RPMI8226 (cell line): ENCODE measurements at regions not wholly inside any gene's neighbourhood (a gene's known extent, or its start where the extent isn't known, plus 50 kb on each side); places are given as distances from the start of the nearest gene placed in this dataset.
"Not testable (repeated sequence)": the region's sequence is repeated elsewhere in the genome, so short reads cannot be mapped to it uniquely, and the experiment has no call there.

ENCODE experiments used
- DNase-seq: peaks from one replicate; pipeline ENCODE4 v3.0.0-alpha.2; 2015

DNA sequence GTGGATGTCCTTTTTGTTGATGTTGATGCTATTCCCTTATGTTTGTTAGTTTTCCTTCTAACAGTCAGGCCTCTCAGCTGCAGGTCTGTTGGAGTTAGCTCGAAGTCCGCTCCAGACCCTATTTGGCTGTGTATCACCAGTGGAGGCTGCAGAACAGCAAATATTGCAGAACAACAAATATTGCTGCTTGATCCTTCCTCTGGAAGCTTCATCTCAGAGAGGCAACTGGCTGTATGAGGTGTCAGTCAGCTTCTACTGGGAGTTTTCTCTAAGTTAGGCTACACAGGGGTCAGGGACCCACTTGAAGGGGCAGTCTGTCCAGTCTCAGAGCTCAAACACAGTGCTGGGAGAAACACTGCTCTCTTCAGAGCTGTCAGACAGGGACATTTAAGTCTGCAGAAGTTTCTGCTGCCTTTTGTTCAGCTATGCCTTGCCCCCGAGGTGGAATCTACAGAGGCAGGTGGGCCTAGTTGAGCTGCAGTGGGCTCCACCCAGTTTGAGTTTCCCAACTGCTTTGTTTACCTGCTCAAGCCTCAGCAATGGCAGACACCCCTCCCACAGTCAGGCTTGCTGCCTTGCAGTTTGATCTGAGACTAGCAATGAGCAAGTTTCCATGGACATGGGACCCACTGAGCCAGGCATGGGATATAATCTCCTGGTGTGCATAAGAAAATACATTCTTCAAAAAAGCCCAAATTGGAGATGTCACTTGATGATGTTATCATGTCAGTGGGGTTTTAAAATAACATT lies 99.5 kb downstream of the KDM5D start:
- no peak for DNase-seq

DNA sequence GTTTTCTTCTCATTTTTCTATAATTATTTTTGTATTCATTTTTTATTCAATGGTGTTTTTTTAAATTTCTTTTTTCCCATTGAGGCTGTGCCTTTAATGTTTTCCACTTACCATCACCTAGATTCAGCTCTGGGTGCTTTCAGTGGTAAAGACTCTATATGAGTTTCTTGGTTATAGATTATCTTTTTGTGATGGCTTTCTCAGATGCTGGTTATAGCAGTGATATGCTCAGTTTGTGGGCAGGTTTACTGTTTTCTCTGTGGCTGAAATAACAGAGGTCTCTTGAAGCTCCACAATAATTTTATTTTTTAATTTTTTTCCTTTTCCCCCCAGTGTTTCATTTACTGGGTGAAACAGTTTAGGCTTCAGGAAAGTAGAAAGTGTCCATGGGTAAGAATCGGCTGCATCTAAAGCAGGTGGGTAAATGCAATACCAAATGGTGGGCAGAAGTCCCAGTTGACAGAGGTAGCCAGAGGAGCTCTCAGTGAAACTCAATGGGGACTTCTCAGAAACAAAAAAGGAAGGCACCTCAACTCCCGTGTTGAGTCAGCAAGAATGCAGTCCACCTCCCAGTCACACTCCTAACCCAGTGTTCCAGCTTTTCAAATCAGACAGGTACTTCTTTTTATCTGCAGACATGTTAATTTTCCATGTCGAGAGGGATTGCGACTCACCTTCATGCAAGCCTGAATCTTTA lies 106.7 kb downstream of the KDM5D start:
- DNase-seq: no peak

DNA sequence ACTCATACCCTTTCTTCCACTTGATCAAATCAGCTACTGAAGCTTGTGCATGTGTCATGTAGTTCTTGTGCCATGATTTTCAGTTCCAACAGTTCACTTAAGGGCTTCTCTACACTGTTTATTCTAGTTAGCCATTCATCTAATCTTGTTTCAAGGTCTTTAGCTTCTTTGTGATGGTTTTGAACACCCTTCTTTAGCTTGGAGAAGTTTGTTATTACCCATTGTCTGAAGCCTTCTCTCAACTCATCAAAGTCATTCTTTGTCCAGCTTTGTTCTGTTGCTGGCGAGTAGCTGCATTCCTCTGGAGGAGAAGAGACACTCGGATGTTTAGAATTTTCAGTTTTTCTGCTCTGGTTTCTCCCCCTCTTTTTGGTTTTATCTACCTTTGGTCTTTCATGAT lies 115.6 kb downstream of the KDM5D start:
- no peak for DNase-seq

DNA sequence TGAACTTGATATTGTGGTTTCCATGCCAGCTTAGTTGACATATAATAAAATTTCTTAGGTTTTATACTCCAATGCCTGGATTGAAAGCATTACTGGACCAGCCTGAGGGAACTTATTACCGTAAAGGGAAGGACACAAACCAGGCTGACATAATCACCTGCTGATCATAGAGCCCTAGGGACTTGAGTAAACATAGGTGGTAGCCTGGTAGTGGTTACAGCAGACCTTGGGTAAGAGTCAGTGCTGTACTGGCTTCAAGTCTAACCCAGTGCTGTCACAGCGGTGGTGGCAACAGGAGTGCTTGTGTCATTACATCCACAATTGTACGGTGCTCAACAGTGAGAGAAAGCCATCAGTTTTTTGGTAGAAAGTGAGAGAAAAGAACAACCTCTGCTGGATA lies 122.1 kb downstream of the KDM5D start:
- DNase-seq: no peak

DNA sequence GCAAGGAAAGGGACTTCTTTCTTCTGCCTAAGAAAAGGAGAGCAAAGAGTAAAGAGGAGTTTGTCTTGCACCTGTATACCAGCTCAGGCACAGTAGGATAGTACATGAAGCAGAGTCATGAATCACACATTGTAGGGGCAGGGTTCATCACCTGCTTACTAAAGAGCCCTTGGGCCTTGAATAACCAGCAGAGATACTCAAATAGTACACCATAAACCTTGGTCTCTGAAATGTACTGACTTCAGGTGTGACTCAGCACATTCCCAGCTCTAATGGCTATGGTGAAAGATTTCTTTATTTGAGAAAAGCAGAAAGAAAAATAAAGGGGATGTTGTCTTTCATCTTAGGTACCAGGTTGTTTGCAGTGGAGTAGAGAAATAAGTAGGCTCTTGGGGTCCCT lies 122.8 kb downstream of the KDM5D start:
- no peak for DNase-seq

DNA sequence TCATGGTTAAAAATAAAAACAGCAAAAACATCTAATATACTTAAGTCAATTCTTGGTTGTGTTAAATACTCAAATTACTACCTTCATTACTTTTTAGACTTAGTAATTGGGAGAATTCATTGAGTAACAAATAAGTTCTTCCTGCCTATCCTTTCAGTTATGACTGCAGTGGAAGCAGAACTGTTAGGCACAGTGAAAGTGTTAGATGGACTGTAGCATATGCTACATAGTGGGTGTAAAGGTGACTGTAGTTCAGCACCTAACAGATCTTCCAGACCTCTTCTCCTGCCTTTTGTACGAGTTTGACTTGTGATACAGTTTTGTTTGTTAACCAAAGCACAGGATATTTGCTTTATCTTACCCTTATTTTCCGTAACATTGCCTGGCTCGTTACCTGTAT lies 143.4 kb downstream of the KDM5D start:
- no peak for DNase-seq

DNA sequence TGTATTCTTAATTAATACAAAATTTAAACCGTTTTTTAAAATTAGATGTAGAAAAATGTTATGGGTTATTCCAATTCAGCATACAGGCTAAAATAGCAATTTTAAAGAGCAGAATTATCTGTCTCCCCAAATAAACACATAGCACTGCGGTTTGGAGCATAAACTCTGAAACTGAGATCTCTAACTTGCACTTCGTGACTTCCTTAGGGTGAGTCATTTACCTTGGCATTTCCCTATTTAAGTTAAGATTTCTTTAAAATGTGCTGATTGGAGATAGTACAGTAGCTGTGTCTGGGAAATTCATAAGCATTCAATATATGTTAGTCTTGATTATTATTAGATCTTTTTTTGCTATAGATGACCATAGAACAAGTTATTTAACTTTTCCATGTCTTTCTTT lies 143.8 kb downstream of the KDM5D start:
- DNase-seq: peak; percentile 4

DNA sequence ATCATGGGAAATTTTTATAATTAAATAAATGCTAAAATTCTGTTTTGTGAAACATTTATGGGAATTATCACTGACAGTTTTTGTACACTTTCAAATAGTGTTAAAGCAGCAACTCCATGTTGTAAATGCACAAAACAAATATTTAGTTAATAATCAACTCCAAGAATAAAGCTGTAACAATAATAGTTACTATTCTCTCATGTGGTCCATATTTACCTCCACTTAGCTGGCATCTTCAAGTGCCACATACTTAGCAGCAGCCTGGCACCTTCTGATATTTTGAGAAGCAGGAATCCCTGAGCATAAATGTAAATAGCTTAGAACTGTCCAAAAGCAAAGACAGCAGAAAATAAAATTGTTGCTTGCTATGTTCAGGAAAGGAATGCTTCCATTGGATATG lies 154.3 kb downstream of the KDM5D start:
- no peak for DNase-seq

DNA sequence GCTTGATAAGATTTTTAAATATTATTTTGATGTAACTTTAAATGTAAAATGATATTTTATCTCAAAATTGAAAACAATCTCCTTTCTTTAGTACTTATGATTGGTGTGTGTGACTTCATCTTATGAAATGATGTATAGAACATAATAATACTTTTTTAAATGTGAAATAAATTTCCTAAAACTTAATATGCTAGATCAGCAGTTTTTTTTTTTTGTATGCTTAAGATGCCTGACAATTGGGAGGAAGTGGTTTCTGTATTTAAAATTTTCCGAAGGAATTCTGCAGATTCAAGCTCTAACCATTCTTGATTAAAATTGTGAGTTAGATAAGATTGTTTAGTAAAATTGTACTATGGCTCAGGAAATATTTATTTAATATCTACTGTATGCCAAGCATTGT lies 154.9 kb downstream of the KDM5D start:
- DNase-seq: no peak

DNA sequence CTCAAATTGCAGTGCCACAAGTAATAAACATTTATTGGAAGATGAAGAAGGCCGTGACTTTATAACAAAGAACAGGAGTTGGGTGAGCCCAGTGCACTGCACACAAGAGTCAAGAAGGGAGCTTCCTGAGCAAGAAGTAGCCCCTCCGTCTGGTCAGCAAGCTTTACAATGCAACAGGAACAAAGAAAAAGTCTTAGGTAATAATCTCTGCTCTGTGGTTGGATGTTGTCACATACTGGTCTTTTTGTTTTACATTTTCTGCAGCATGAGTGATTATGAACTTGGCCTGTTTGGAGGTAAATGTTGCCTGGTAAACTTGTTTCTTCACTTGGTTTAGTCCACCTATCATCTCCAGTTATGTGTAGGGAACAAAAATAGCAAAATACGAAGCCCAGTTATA lies 157.2 kb downstream of the KDM5D start:
- no peak for DNase-seq

DNA sequence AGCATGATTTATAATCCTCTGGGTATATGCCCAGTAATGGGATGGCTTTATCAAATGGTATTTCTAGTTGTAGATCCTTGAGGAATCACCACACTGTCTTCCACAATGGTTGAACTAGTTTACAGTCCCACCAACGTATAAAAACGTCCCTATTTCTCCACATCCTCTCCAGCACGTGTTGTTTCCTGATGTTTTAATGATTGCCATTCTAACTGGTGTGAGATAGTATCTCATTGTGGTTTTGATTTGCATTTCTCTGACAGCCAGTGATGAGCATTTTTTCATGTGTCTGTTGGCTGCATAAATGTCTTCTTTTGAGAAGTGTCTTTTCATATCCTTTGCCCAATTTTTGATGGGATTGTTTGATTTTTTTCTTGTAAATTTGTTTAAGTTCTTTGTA lies 163.5 kb downstream of the KDM5D start:
- not testable (repeated sequence) for DNase-seq

DNA sequence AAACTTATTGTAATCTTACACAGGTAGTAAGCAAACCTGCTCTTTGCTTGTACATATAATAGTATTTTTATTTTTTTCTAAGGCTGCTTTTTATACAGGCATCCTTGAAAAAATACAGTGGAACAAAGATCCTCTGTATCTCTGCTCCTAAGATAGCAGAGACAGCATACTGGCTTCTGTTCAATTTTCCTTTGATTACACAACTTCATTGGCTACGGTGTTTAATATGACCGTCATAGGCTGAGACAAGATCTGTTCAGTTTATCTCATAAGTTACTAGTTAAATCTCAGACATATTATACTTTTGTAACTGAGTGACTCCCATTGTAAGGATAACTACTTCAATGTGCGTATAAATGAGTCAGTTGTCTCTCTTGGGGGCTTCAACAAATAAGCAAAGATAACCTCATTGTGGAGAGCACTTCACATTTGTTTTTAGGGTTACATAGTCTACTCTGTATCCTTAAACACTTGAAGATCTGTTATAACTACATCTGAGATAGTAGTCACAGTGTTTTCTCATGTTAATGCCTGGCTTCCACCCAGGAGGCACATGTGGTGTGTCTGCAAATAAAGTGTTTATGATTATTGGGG lies 166.1 kb downstream of the KDM5D start:
- no peak for DNase-seq

DNA sequence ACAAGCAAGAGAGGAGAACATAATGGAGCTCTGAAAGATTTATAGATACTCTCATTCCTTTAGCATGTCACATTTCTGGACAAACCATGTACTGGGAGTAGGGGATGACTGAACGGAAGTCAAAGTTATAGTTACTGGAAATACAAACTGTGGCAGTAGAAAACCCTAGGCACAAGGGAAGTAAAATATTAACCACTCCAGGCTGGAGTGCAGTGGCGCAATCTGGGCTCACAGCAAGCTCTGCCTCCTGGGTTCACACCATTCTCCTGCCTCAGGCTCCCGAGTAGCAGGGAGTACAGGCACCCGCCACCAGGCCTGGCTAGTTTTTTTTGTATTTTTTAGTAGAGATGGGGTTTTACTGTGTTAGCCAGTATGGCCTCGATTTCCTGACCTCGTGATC lies 167.3 kb downstream of the KDM5D start:
- no peak for DNase-seq

DNA sequence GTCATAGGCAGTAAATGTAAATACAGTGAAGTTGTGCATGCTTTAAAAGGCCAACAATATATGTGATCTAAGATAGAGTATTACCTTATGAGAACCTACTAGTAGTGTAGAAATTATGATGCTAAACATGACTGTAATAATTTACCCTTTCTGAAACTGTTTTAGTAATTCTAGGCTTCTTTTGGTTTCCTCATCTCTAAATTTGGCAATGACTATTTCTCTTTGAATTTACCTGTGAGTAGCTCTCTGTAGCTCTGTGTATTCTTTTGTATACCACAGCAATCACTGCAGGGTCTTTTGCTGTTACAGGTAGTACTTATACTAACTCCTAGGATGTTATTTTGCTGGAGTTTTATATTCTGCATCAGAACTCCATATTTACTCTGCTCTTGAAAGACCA lies 169.6 kb downstream of the KDM5D start:
- no peak for DNase-seq

DNA sequence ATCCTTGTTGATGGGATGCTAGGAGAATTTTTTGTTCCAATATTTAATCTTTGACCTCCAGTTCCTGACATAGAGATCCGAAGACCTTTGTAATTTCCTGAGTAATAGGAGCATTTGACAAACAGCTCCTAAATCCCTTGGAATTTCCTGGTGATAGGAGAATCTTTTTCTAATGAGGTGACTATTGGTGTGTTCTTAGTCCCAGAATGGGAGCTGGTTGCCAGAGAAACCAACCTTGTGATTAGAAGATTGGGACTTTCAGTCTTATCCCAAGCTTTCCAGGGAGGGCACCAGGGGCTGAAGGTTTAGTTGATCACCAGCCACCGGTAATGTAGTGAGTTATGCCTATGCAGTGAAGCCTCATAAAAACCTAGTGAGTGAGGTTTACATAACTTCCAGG lies 170.9 kb downstream of the KDM5D start:
- DNase-seq: no peak

DNA sequence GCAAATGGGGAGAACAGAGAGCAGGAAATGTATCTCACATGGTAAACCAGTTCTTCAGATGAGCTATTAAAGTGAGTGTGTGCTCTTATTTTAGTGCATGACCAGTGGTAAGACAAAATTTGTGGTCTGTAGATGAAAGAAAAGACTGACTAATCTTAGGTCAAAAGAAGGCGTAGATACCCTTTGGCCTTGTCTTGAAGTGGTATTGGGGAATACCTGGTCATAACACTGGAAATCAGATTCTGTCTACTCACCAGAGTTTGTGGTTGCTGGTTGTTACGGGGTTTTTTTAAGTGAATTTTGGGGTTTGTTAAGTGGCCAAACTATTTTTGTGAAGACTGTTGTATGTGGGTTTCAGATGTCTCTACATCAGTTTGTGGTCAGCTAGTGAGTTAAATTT lies 173.5 kb downstream of the KDM5D start:
- DNase-seq: peak; percentile 16

DNA sequence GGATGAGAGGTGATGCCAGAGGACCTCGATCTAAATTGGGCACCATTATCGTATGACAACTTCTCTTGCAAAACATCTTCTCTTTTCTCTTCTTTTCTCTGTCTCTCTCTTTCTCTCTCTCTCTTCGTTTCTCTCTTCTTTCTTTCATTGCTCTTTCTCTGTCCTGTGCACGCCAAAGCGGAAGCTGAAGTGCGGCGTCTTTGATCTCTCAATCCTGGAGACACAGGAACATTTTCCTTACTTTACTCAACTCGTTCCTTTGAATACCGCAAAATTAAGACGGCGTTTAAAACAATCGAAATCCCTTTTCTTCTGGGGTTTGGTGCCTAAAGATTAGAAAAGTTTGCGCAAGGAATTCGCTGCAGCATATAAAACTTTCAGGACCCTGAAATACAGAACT lies 176.6 kb downstream of the KDM5D start:
- no peak for DNase-seq

DNA sequence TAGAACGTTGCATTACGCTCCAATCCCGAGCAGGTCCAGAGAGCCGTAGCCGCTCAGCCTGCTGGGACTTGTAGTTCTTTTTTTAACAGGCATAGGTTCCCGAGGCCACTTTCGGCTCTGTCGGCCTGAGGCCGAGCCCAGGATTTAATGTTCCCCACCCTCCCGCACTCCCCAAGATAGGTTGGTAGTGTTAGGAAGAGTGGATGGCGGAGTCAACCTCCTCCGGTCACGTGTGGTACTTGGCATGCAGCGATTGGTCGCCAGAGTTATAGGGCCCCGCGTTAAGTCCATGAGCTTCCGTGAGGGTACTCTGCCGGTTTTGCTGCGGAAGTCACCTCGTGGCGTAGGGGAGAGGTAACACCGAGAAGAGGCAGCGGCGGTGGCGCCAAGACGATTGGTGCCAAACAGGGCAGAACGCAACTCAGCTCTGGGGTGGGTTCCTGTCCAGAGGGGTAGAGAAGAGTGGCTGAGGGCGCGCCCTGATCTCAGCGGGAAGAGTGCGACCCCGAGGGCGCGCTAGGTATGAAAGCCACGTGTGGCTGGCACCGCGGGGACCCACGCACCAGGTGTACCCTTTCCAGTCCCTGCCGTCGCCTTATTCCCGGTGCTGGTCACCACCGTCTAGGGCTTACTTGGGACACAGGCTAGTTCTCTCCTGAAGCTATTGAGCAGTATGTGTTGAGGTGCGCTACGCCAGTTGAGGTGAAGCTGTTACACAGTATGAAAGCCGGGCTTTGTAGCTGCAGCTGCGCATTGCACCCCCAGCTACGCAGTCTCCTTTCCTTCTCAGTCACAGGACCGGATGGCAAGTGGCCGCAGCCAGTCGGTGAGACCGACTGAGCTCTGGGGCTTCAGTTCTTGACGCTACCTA lies 177.2 kb downstream of the KDM5D start:
- peak; percentile 88 for DNase-seq

DNA sequence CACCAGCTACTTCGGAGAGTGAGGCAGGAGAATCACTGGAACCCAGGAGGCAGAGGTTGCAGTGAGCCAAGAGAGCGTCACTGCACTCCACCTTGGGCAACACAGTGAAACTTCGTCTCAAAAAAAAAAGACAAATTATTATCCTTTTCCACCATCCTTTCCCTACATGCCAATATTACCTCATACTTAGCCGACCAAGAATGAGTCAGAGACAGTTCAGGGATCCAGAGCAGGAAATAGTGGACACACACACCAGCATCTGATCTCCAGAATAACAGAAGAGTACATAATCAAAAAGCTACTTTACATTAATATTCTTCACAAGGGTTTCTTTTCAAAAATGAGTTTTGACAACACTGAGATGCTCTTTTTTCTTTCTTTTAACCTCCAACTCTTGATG lies 185.4 kb downstream of the KDM5D start:
- DNase-seq: no peak

DNA sequence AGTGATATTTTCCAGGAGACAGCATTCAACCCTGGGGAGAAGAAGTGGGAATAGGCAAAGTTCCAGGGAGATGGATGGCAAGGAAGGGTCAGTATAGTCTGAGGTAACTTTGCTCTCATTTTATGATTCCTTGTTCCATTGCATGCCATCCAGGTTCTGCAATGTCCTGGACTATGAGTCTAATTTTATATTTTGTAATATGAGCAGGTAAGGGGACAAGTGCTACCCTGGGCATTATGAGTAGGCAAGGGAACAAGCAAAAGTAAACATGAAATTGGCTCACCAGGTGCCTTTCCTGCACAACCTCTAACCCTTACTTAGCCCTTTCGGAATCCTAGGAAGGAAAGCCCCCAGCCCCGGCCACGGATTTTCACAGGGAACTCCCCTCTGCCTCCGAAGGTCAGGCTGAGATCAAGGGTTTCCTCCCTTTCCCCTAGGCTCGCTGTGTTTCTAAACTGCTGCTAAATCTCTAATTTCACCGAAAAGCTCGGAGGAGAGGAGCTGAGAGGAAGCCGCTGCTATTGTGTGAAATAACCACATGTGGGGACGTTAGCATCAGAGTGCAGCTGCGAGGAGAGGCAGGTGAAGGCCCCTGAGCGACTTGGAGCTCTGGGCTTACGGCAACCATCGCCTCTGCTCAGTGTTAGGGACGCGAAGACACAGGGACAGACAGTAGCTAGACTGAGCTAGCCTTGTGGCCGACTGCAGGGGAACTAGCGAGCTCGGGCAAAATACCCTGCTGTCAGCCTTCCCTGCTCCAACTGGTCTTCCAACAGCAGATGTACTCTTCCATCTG lies 194.7 kb downstream of the KDM5D start:
- DNase-seq: no peak

DNA sequence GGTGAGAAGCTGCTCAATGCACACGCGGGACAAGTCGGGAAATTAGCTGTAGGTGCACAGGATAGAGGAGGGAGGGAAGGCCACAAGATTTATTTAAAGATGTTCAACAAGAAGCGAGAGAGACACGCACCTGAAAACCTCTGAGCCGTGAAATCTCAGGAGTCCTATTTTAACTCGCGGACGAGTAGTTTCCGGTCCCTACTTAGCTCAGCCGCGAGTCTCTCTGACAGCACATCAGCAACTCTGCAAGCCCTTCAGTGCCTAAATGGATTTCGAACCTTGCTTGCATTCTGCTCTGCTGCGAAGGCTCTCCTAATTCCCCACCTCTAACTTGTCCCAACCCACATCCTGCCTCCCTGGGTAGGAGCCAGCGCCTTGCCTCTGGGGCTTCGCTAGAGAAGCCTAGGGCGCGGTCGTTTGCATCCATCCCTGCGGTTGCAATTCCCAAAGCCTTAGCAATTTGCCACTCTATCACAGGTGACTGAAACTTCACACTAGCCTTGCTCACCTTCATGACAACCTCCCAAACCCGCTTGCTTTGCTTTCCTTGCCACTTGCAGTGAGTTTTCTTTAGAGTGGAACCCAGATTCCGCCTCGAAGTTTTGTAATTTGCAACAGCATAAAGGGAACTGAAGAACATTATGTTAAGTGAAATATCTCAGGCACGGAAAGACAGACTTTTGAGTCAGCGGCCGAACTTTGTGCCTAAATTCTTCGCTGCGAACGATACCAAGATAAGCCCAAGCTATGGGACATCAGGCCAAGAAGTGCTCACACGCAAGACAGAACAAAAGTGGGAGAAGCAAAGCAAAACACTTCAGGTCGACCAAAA lies 202.8 kb downstream of the KDM5D start:
- DNase-seq: no peak

DNA sequence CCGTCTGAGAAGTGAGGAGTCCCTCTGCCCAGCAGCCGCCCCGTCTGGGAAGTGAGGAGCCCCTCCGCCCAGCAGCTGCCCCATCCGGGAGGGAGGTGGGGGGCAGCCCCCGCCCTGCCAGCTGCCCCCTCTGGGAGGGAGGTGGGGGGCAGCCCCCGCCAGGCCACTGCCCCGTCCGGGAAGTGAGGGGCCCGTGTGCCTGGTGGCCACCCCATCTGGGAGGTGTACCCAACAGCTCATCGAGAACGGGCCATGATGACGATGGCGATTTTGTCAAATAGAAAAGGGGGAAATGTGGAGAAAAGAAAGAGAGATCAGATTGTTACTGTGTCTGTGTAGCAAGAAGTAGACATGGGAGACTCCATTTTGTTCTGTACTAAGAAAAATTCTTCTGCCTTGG lies 208.8 kb downstream of the KDM5D start:
- not testable (repeated sequence) for DNase-seq
